Suprapubic skin (tissue), 3 donors: ENCODE measurements at regions not wholly inside any gene's neighbourhood (a gene's known extent, or its start where the extent isn't known, plus 50 kb on each side); places are given as distances from the start of the nearest gene placed in this dataset.

Experiments
- CTCF ChIP-seq, 2 donors: fragments of 200-600 bp in 1 of 2; fragments of 450-650 bp in 1 of 2; sonication (generic) in 1 of 2; IDR thresholded peaks; one replicate each; pipeline ENCODE4 v1.5.1; 2016 to 2019; ENCODE audit warnings: antibody characterized with exemption in 2 of 2, mild to moderate bottlenecking in 1 of 2, moderate library complexity in 1 of 2
- EP300 ChIP-seq: sonication (generic); formaldehyde crosslinking; IDR thresholded peaks from one replicate; pipeline ENCODE4 v1.6.1; 2017; ENCODE audit warnings: antibody characterized with exemption
- POLR2A ChIP-seq, 2 donors: fragments of 450-650 bp; IDR thresholded peaks; one replicate each; pipeline ENCODE4 v1.6.1; 2017; ENCODE audit warnings: antibody characterized with exemption in 2 of 2, mild to moderate bottlenecking in 2 of 2, moderate library complexity in 2 of 2

GRCh38 chr3:124415446-124415960, 314.7 kb upstream of the UMPS start:
- TF ChIP-seq CTCF (IDR thresholded peaks at IDR 0.05) = no peak
- TF ChIP-seq EP300 = no peak
- no peak for TF ChIP-seq POLR2A (IDR thresholded peaks at IDR 0.05)
